H1 (cell line): ENCODE measurements at regions not wholly inside any gene's neighbourhood (a gene's known extent, or its start where the extent isn't known, plus 50 kb on each side); places are given as distances from the start of the nearest gene placed in this dataset.

Experiments
- CTCF ChIA-PET: fragments of 300-600 bp; sonication (Branson Sonifier 250); formaldehyde crosslinking; loops from one replicate; lab custom pipeline; 2021; ENCODE audit not compliant: partially characterized antibody; lab: Charles Lee
- POLR2A ChIA-PET: fragments of 300-600 bp; sonication (Branson Sonifier 250); formaldehyde crosslinking; loops from one replicate; lab custom pipeline; 2021; ENCODE audit warnings: inconsistent platforms; ENCODE audit not compliant: partially characterized antibody; lab: Charles Lee
- DNase-seq, 2 experiments: peaks; one replicate each; pipeline versions ENCODE4 v3.0.0 to v3.0.0-alpha.2; 2010 to 2022; ENCODE audit warnings: low spot score in 2 of 2, low read depth in 1 of 2, mixed read lengths in 1 of 2
- FAIRE-seq: peaks from 2 replicates; lab custom pipeline; 2011; peaks lifted over from hg19 to GRCh38; lab: Jason Lieb, UNC
- H2AFZ ChIP-seq: 2 replicates; pipeline ENCODE4 v1.8.1; 2012; ENCODE audit warnings: low read length, inconsistent platforms
- H2AK5ac ChIP-seq: 2 replicates; pipeline ENCODE4 v1.6.1; 2013; ENCODE audit warnings: low read depth, low read length
- H2BK120ac ChIP-seq: replicated peaks from 2 replicates; pipeline ENCODE3; 2013; ENCODE audit warnings: low read depth, low read length, inconsistent platforms
- H2BK12ac ChIP-seq: 2 replicates; pipeline ENCODE4 v1.6.1; 2013; ENCODE audit warnings: low read depth, low read length
- H2BK15ac ChIP-seq: 2 replicates; pipeline ENCODE4 v1.6.1; 2013; ENCODE audit warnings: low read length
- H2BK20ac ChIP-seq: 2 replicates; pipeline ENCODE4 v1.6.1; 2013; ENCODE audit warnings: low read length
- H2BK5ac ChIP-seq: 2 replicates; pipeline ENCODE4 v1.6.1; 2013; ENCODE audit warnings: low read depth, low read length
- H3K14ac ChIP-seq: 2 replicates; pipeline ENCODE4 v1.6.1; 2013; ENCODE audit warnings: inconsistent platforms; ENCODE audit not compliant: insufficient read length
- H3K18ac ChIP-seq: 2 replicates; pipeline ENCODE4 v1.6.1; 2013; ENCODE audit warnings: low read length; ENCODE audit errors: extremely low read depth
- H3K23ac ChIP-seq: 2 replicates; pipeline ENCODE4 v1.6.1; 2013; ENCODE audit warnings: inconsistent platforms; ENCODE audit not compliant: insufficient read length
- H3K23me2 ChIP-seq: 2 replicates; pipeline ENCODE4 v1.6.1; 2013; ENCODE audit warnings: low read depth, low read length
- H3K27ac ChIP-seq: 2 replicates; pipeline ENCODE4 v1.6.1; 2011; ENCODE audit warnings: low read depth, low read length, inconsistent platforms
- H3K27me3 ChIP-seq, 4 experiments: replicated peaks in 1 of 4; 1 replicate in 1 of 4; 2 replicates in 3 of 4; pipeline versions ENCODE4 v1.6.1 to v1.8.1; 2011 to 2013; ENCODE audit warnings: low read length in 3 of 4, mild to moderate bottlenecking in 3 of 4, inconsistent platforms in 2 of 4, mixed read lengths in 2 of 4, moderate library complexity in 1 of 4; ENCODE audit not compliant: control insufficient read depth in 3 of 4, insufficient read depth in 3 of 4; ENCODE audit errors: extremely low read depth in 1 of 4
- H3K36me3 ChIP-seq, 4 experiments: 2 replicates each; pipeline versions ENCODE4 v1.6.1 to v1.8.1; 2011 to 2013; ENCODE audit warnings: mild to moderate bottlenecking in 4 of 4, low read length in 3 of 4, moderate library complexity in 2 of 4, control low read depth in 1 of 4, inconsistent platforms in 1 of 4; ENCODE audit not compliant: insufficient read depth in 4 of 4, control insufficient read depth in 2 of 4
- H3K4ac ChIP-seq: replicated peaks from 2 replicates; pipeline ENCODE3; 2013; ENCODE audit warnings: low read length, low read depth, mixed read lengths, inconsistent platforms; ENCODE audit not compliant: insufficient read length
- H3K4me1 ChIP-seq, 4 experiments: replicated peaks in 1 of 4; 1 replicate in 1 of 4; 2 replicates in 3 of 4; pipeline versions ENCODE4 v1.6.1 to v1.8.1; 2011 to 2013; ENCODE audit warnings: low read length in 3 of 4, inconsistent platforms in 2 of 4, mixed read lengths in 1 of 4; ENCODE audit not compliant: insufficient read depth in 4 of 4, control insufficient read depth in 3 of 4
- H3K4me2 ChIP-seq, 2 experiments: 2 replicates each; pipeline versions ENCODE4 v1.6.1 to v1.8.1; 2011 to 2013; ENCODE audit warnings: low read depth in 2 of 2, low read length in 2 of 2, control low read depth in 1 of 2, inconsistent platforms in 1 of 2, mild to moderate bottlenecking in 1 of 2; ENCODE audit not compliant: insufficient read depth in 1 of 2
- H3K4me3 ChIP-seq, 4 experiments: fragments of 200-600, 300-600 bp in 1 of 4; sonication (generic), shearing (Covaris generic), sonication (Bioruptor Twin) in 1 of 4; 2 replicates each; pipeline versions ENCODE4 v1.5.1 to v1.8.1; 2011 to 2016; ENCODE audit warnings: low read length in 4 of 4, low read depth in 3 of 4, control low read depth in 2 of 4, inconsistent platforms in 2 of 4, mild to moderate bottlenecking in 2 of 4, mixed read lengths in 1 of 4, moderate library complexity in 1 of 4; ENCODE audit not compliant: insufficient read depth in 2 of 4; ENCODE audit errors: extremely low read depth in 1 of 4
- H3K56ac ChIP-seq: replicated peaks from 2 replicates; pipeline ENCODE3; 2013; ENCODE audit warnings: low read depth, mild to moderate bottlenecking, mixed read lengths, low read length, inconsistent platforms; ENCODE audit not compliant: insufficient read length
- H3K79me1 ChIP-seq: 2 replicates; pipeline ENCODE4 v1.6.1; 2013; ENCODE audit warnings: low read depth, low read length, control low read depth
- H3K79me2 ChIP-seq, 2 experiments: 2 replicates each; pipeline versions ENCODE4 v1.6.1 to v1.8.1; 2012 to 2013; ENCODE audit warnings: low read length in 2 of 2, mild to moderate bottlenecking in 2 of 2, inconsistent platforms in 1 of 2; ENCODE audit not compliant: insufficient read depth in 2 of 2, control insufficient read depth in 1 of 2
- H3K9ac ChIP-seq, 4 experiments: replicated peaks in 1 of 4; 1 replicate in 1 of 4; 2 replicates in 3 of 4; pipeline versions ENCODE4 v1.6.1 to v1.8.1; 2011 to 2013; ENCODE audit warnings: low read depth in 3 of 4, low read length in 3 of 4, control low read depth in 2 of 4, mild to moderate bottlenecking in 2 of 4, moderate library complexity in 2 of 4, inconsistent platforms in 1 of 4; ENCODE audit errors: extremely low read depth in 1 of 4
- H3K9me3 ChIP-seq, 2 experiments: 2 replicates each; pipeline versions ENCODE4 v1.6.1 to v1.8.1; 2012 to 2013; ENCODE audit warnings: mild to moderate bottlenecking in 2 of 2, moderate library complexity in 2 of 2, control low read depth in 1 of 2, inconsistent platforms in 1 of 2, low read depth in 1 of 2, low read length in 1 of 2, mixed read lengths in 1 of 2; ENCODE audit not compliant: insufficient read depth in 2 of 2
- H4K20me1 ChIP-seq, 2 experiments: replicated peaks in 1 of 2; 2 replicates each; pipeline versions ENCODE3 to v1.8.1; 2011 to 2013; ENCODE audit warnings: inconsistent platforms in 2 of 2, low read length in 2 of 2, mild to moderate bottlenecking in 1 of 2; ENCODE audit not compliant: insufficient read depth in 2 of 2, control insufficient read depth in 1 of 2
- H4K5ac ChIP-seq: 2 replicates; pipeline ENCODE4 v1.6.1; 2013; ENCODE audit warnings: low read length, low read depth, mixed read lengths, inconsistent platforms; ENCODE audit not compliant: insufficient read length
- H4K8ac ChIP-seq: 2 replicates; pipeline ENCODE4 v1.8.0; 2013; ENCODE audit warnings: mild to moderate bottlenecking, moderate library complexity, low read length, inconsistent platforms; ENCODE audit not compliant: insufficient read depth; ENCODE audit errors: extremely low read depth
- H4K91ac ChIP-seq: replicated peaks from 2 replicates; pipeline ENCODE3; 2013; ENCODE audit warnings: low read length, mixed read lengths, inconsistent platforms; ENCODE audit not compliant: insufficient read length
- EZH2 ChIP-seq: fragments of 200-600 bp; sonication (generic); IDR thresholded peaks from 2 replicates; pipeline ENCODE4 v1.7.1; 2012; ENCODE audit warnings: low read depth, mild to moderate bottlenecking, moderate library complexity, low read length, inconsistent platforms; ENCODE audit not compliant: severe bottlenecking
- FOSL1 ChIP-seq: IDR thresholded peaks from 2 replicates; pipeline ENCODE4 v1.6.1; 2011; ENCODE audit warnings: mild to moderate bottlenecking, low read depth, low read length, moderate library complexity; ENCODE audit not compliant: insufficient read depth
- HDAC6 ChIP-seq: IDR thresholded peaks from one replicate; pipeline ENCODE4 v1.7.1; 2012; ENCODE audit warnings: low read depth, mild to moderate bottlenecking, inconsistent platforms, low read length, moderate library complexity
- MAX ChIP-seq: IDR thresholded peaks from 2 replicates; pipeline ENCODE4 v1.6.1; 2012; ENCODE audit warnings: inconsistent platforms
- POU5F1 ChIP-seq: IDR thresholded peaks from 2 replicates; pipeline ENCODE4 v1.6.1; 2011; ENCODE audit warnings: low read depth, mild to moderate bottlenecking, low read length, moderate library complexity
- SP1 ChIP-seq: IDR thresholded peaks from 2 replicates; pipeline ENCODE4 v1.6.1; 2011; ENCODE audit warnings: low read depth, low read length
- SP4 ChIP-seq: IDR thresholded peaks from 2 replicates; pipeline ENCODE4 v1.6.1; 2012; ENCODE audit warnings: low read length, inconsistent platforms
- TEAD4 ChIP-seq: IDR thresholded peaks from 2 replicates; pipeline ENCODE4 v1.6.1; 2012; ENCODE audit warnings: low read depth, low read length, inconsistent platforms, mixed read lengths
- WGBS, 2 experiments: shearing (Covaris generic) in 1 of 2; methylation state at CpG; one replicate each; pipeline versions ENCODE4 v1.1.6 to v1.1.7; 2013 to 2015; ENCODE audit warnings: low lambda C conversion rate in 2 of 2, mixed read lengths in 2 of 2, inconsistent platforms in 1 of 2, low coverage in 1 of 2, missing lambda C conversion rate in 1 of 2; ENCODE audit not compliant: insufficient replicate concordance in 2 of 2, insufficient coverage in 1 of 2, insufficient read length in 1 of 2; ENCODE audit errors: extremely low coverage in 1 of 2, missing lambda C conversion rate in 1 of 2; 5-methylcytosine and 5-hydroxymethylcytosine counted together

- Histone ChIP-seq H4K5ac (no peak overlapping the region), H3K18ac (no peak overlapping the region), H3K27ac (no peak overlapping the region), H3K9ac (no peak overlapping the region), H3K79me2 (no peaks in the 10 kb centered on the region), H3K27me3 (no peaks in the 10 kb centered on the region), H2BK20ac (no peak overlapping the region), H3K23ac (no peak overlapping the region), H3K23me2 (no peaks in the 10 kb centered on the region), H3K79me1 (no peaks in the 10 kb centered on the region), H3K4me2 (no peak overlapping the region), H3K4me1 (no peaks in the 10 kb centered on the region), H3K4ac (no peak overlapping the region), H3K9me3 (0 out of 4 replicates have a peak, but pooled peaks cover 0 to 3% of the 10 kb centered on the region in 2 experiments), H2BK5ac (no peak overlapping the region), H2AFZ (no peak overlapping the region), H3K56ac (no peak overlapping the region), H2BK120ac (no peak overlapping the region), H3K14ac (no peak overlapping the region), H4K8ac (no peak overlapping the region), H2BK12ac (no peak overlapping the region), H3K36me3 (no peaks in the 10 kb centered on the region), H4K91ac (no peak overlapping the region)
- POLR2A ChIA-PET: no interaction called here
- CTCF ChIA-PET: interaction anchor here (0.6 to 1.1 kb wide), 2 partner anchors 156 to 364 kb away, joined by 3 read pairs; no protein-coding TSS in a partner anchor
- no peak for DNase-seq
- 96% methylated on average over 2 of the region's 2 CpGs; no CpG with 5 or more reads in 1 of the 2 experiments for WGBS, 2 experiments
- TF ChIP-seq EZH2: no peak
- TF ChIP-seq SP4: no peak
- no peak for TF ChIP-seq MAX
- no peak for TF ChIP-seq TEAD4
- no peak for TF ChIP-seq FOSL1
- TF ChIP-seq POU5F1: no peak
- no peak for TF ChIP-seq HDAC6
- TF ChIP-seq SP1: no peak
- TF ChIP-seq, all 59 proteins: peak for 0
- Histone ChIP-seq H3K4me3 (no peak overlapping the region), H4K20me1 (no peaks in the 10 kb centered on the region), H2AK5ac (no peak overlapping the region), H2BK15ac (no peak overlapping the region)
- no peak for FAIRE-seq
Observed at GRCh38 chr14:101010835-101011234, 107.3 kb upstream of the RTL1 start.
